ENCODE measurements at regions not wholly inside any gene's neighbourhood (a gene's known extent, or its start where the extent isn't known, plus 50 kb on each side); places are given as distances from the start of the nearest gene placed in this dataset.

DNA sequence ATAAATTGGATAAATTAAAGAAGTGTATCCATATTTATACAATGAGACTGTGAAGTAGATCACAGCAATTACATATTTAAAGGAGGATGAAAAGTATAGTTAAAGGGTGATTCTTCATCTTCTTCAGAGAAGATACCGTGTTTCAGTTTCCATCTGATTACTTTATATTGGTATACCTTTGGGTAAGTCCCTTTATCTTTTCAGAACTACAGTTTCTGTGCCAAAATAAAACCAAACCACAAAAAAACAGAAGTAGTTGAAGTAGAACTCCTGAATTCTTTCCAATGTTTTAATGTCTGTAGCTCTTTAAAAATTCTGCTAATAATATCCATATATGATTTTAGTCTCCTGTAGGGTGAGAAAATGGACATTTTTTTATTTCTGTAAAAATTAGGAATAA is 231.2 kb upstream of the LINC00305 start:
- H3K27ac ChIP-seq (ENCODE audit: low read length) = no peak overlapping the region
- H3K9me2 ChIP-seq (ENCODE audit: insufficient read depth, low read length) = no peaks in the 10 kb centered on the region
- H2AFZ ChIP-seq (ENCODE audit: low read depth, low read length) = no peak overlapping the region
- H3K9ac ChIP-seq (ENCODE audit: low read length) = no peak overlapping the region
- H4K20me1 ChIP-seq (ENCODE audit: insufficient read depth) = no peaks in the 10 kb centered on the region
- H3K9me3 ChIP-seq (ENCODE audit: low read length) = no peaks in the 10 kb centered on the region
- H3K79me2 ChIP-seq (replicated peaks; ENCODE audit: insufficient read depth, low read length) = no peaks in the 10 kb centered on the region
- no peak overlapping the region for H3K4me3 ChIP-seq (ENCODE audit: low read length)
- H3K36me3 ChIP-seq (ENCODE audit: insufficient read depth, low read length) = no peaks in the 10 kb centered on the region
- H3K4me2 ChIP-seq (ENCODE audit: low read length) = no peak overlapping the region
- no peaks in the 10 kb centered on the region for H3K27me3 ChIP-seq (ENCODE audit: insufficient read depth, low read depth, low read length)
- no peaks in the 10 kb centered on the region for H3F3A ChIP-seq (ENCODE audit: insufficient read depth, low read length, poor library complexity, severe bottlenecking)
- TF ChIP-seq POLR2AphosphoS5 (IDR thresholded peaks at IDR 0.05) = no peak
- no peak for TF ChIP-seq MXI1 (conservative IDR thresholded peaks at IDR 0.05; ENCODE audit: poor library complexity, severe bottlenecking)
- no peak for TF ChIP-seq EP300 (conservative IDR thresholded peaks at IDR 0.05; ENCODE audit: poor library complexity, severe bottlenecking)

DNA sequence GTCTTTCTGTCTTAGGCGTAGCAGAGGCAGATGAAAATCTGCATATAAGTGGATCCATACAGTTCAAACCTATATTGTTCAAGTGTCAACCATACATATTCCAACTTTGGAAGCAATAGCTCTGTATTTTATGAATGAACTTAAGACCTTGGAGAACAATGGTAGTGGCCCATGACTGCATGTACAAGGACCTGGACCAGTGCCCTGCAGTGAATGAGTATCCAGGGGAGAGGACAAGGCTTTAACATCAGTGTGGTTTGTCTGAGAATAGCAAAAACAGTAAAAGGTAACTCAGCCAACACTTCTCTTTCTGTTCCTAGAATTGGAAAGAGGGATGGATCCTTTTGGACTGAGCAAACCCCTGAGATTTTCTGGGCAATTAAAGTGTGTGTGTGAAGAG is 230.8 kb upstream of the LINC00305 start:
- H3K9me3 ChIP-seq (ENCODE audit: low read length) = no peaks in the 10 kb centered on the region
- no peak overlapping the region for H2AFZ ChIP-seq (ENCODE audit: low read depth, low read length)
- H3K79me2 ChIP-seq (replicated peaks; ENCODE audit: insufficient read depth, low read length) = no peaks in the 10 kb centered on the region
- H3K36me3 ChIP-seq (ENCODE audit: insufficient read depth, low read length) = no peaks in the 10 kb centered on the region
- no peak for TF ChIP-seq POLR2AphosphoS5 (IDR thresholded peaks at IDR 0.05)
- TF ChIP-seq, protein P1, sequence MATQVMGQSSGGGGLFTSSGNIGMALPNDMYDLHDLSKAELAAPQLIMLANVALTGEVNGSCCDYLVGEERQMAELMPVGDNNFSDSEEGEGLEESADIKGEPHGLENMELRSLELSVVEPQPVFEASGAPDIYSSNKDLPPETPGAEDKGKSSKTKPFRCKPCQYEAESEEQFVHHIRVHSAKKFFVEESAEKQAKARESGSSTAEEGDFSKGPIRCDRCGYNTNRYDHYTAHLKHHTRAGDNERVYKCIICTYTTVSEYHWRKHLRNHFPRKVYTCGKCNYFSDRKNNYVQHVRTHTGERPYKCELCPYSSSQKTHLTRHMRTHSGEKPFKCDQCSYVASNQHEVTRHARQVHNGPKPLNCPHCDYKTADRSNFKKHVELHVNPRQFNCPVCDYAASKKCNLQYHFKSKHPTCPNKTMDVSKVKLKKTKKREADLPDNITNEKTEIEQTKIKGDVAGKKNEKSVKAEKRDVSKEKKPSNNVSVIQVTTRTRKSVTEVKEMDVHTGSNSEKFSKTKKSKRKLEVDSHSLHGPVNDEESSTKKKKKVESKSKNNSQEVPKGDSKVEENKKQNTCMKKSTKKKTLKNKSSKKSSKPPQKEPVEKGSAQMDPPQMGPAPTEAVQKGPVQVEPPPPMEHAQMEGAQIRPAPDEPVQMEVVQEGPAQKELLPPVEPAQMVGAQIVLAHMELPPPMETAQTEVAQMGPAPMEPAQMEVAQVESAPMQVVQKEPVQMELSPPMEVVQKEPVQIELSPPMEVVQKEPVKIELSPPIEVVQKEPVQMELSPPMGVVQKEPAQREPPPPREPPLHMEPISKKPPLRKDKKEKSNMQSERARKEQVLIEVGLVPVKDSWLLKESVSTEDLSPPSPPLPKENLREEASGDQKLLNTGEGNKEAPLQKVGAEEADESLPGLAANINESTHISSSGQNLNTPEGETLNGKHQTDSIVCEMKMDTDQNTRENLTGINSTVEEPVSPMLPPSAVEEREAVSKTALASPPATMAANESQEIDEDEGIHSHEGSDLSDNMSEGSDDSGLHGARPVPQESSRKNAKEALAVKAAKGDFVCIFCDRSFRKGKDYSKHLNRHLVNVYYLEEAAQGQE (IDR thresholded peaks at IDR 0.05; ENCODE audit: borderline replicate concordance) = no peak
- TF ChIP-seq TAF1 (IDR thresholded peaks at IDR 0.05; ENCODE audit: low read depth) = no peak
- TF ChIP-seq, protein P2, sequence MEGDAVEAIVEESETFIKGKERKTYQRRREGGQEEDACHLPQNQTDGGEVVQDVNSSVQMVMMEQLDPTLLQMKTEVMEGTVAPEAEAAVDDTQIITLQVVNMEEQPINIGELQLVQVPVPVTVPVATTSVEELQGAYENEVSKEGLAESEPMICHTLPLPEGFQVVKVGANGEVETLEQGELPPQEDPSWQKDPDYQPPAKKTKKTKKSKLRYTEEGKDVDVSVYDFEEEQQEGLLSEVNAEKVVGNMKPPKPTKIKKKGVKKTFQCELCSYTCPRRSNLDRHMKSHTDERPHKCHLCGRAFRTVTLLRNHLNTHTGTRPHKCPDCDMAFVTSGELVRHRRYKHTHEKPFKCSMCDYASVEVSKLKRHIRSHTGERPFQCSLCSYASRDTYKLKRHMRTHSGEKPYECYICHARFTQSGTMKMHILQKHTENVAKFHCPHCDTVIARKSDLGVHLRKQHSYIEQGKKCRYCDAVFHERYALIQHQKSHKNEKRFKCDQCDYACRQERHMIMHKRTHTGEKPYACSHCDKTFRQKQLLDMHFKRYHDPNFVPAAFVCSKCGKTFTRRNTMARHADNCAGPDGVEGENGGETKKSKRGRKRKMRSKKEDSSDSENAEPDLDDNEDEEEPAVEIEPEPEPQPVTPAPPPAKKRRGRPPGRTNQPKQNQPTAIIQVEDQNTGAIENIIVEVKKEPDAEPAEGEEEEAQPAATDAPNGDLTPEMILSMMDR (IDR thresholded peaks at IDR 0.05; ENCODE audit: poor library complexity, severe bottlenecking) = no peak
- no peak for TF ChIP-seq EP300 (conservative IDR thresholded peaks at IDR 0.05; ENCODE audit: poor library complexity, severe bottlenecking)
- no peak for TF ChIP-seq SMC3 (conservative IDR thresholded peaks at IDR 0.05; ENCODE audit: poor library complexity)
- TF ChIP-seq EZH2 (IDR thresholded peaks at IDR 0.05; ENCODE audit: borderline replicate concordance, insufficient read depth, low read length, poor library complexity, severe bottlenecking) = no peak
- TF ChIP-seq RAD21 (conservative IDR thresholded peaks at IDR 0.05) = no peak
- no peak for TF ChIP-seq MXI1 (conservative IDR thresholded peaks at IDR 0.05; ENCODE audit: poor library complexity, severe bottlenecking)
- H3K4me2 ChIP-seq (ENCODE audit: low read length) = no peak overlapping the region
- no peaks in the 10 kb centered on the region for H4K20me1 ChIP-seq (ENCODE audit: insufficient read depth)
- H3K9ac ChIP-seq (ENCODE audit: low read length) = no peak overlapping the region
- no peaks in the 10 kb centered on the region for H3K9me2 ChIP-seq (ENCODE audit: insufficient read depth, low read length)
- no peak overlapping the region for H3K4me3 ChIP-seq (ENCODE audit: low read length)
- no peak overlapping the region for H3K27ac ChIP-seq (ENCODE audit: low read length)
- no peaks in the 10 kb centered on the region for H3F3A ChIP-seq (ENCODE audit: insufficient read depth, low read length, poor library complexity, severe bottlenecking)
- no peaks in the 10 kb centered on the region for H3K27me3 ChIP-seq (ENCODE audit: insufficient read depth, low read depth, low read length)

DNA sequence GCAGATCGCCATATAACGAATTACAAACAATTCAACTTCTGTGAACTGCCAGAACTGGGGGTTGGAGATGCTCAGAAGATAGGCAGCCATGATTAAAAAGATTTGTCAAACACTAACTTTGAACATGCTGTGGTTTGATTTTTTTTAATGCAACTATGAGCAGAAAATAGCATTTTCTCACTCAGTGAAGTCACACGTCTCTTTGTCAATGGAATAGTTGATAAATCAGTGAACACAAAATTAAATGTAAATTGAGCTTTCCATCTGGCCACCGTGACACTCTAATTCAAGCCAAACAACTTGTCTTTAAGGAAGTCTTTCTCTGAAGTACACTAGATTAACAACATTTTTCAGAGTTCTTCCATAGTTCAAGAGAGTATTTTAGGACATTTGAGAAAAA is 228.6 kb upstream of the LINC00305 start:
- Histone ChIP-seq H3K9me2 (ENCODE audit: insufficient read depth, low read length) (no peaks in the 10 kb centered on the region), H3K36me3 (ENCODE audit: insufficient read depth, low read length) (no peaks in the 10 kb centered on the region), H2AFZ (ENCODE audit: low read depth, low read length) (no peak overlapping the region), H3K27ac (ENCODE audit: low read length) (no peak overlapping the region), H3K79me2 (replicated peaks; ENCODE audit: insufficient read depth, low read length) (no peaks in the 10 kb centered on the region), H3K27me3 (ENCODE audit: insufficient read depth, low read depth, low read length) (no peaks in the 10 kb centered on the region), H4K20me1 (ENCODE audit: insufficient read depth) (no peaks in the 10 kb centered on the region), H3K4me3 (ENCODE audit: low read length) (no peak overlapping the region), H3K9ac (ENCODE audit: low read length) (no peak overlapping the region), H3F3A (ENCODE audit: insufficient read depth, low read length, poor library complexity, severe bottlenecking) (no peaks in the 10 kb centered on the region), H3K9me3 (ENCODE audit: low read length) (no peaks in the 10 kb centered on the region), H3K4me2 (ENCODE audit: low read length) (no peak overlapping the region)
- TF ChIP-seq, protein P1 (IDR thresholded peaks at IDR 0.05; ENCODE audit: borderline replicate concordance) = no peak
- no peak for TF ChIP-seq RAD21 (conservative IDR thresholded peaks at IDR 0.05)
- no peak for TF ChIP-seq TAF1 (IDR thresholded peaks at IDR 0.05; ENCODE audit: low read depth)

Measured in neural cell (in vitro differentiated cells).